GM12878 (cell line): ENCODE measurements at regions not wholly inside any gene's neighbourhood (a gene's known extent, or its start where the extent isn't known, plus 50 kb on each side); places are given as distances from the start of the nearest gene placed in this dataset.

Experiments used
- ATAC-seq: fragments of 200-7000 bp; cut with Tn5 transposase; 3 replicates; pipeline ENCODE4 v1.9.1; 2020; ENCODE audit warnings: mild to moderate bottlenecking, moderate library complexity
- BruUV-seq: library from RNA; stranded (reverse); fragments of 400-500 nt; replicated peaks from 2 replicates; lab custom pipeline; 2021; lab: Mats Ljungman, UMichigan
- CTCF ChIA-PET: fragments of 300-600 bp; sonication (Branson Sonifier 250); formaldehyde crosslinking; extraction: SDS; loops from one replicate; lab custom pipeline; 2021; ENCODE audit warnings: inconsistent platforms; lab: Yijun Ruan, JAX
- POLR2A ChIA-PET: fragments of 350-600 bp; formaldehyde crosslinking; extraction: SDS; loops from one replicate; lab custom pipeline; 2021; ENCODE audit warnings: inconsistent platforms; lab: Charles Lee
- RAD21 ChIA-PET: fragments of 300-600 bp; sonication (Branson Sonifier 250); formaldehyde crosslinking; loops from one replicate; lab custom pipeline; 2023; ENCODE audit warnings: antibody characterized with exemption; ENCODE audit not compliant: unreplicated experiment; lab: Charles Lee
- SMC1A ChIA-PET: fragments of 300-600 bp; sonication (Branson Sonifier 250); formaldehyde crosslinking; loops from one replicate; lab custom pipeline; 2023; ENCODE audit not compliant: unreplicated experiment, uncharacterized antibody; lab: Charles Lee
- DNase-seq: peaks from one replicate; pipeline ENCODE4 v3.0.0-alpha.2; 2011; ENCODE audit warnings: low read depth, low spot score
- FAIRE-seq: peaks from 3 replicates; lab custom pipeline; 2011; peaks lifted over from hg19 to GRCh38; lab: Jason Lieb, UNC
- H2AFZ ChIP-seq: 2 replicates; pipeline ENCODE4 v1.6.0; 2011; ENCODE audit warnings: low read depth, low read length, control low read depth; ENCODE audit not compliant: control insufficient read depth
- H3K27ac ChIP-seq: 2 replicates; pipeline ENCODE4 v1.5.1; 2011; ENCODE audit warnings: control low read depth; ENCODE audit not compliant: control insufficient read depth, insufficient read depth
- H3K27me3 ChIP-seq, 2 experiments: replicated peaks in 1 of 2; 2 replicates each; pipeline versions ENCODE4 v1.6.0 to v1.6.1; 2011; ENCODE audit warnings: low read length in 1 of 2; ENCODE audit not compliant: control insufficient read depth in 2 of 2, insufficient read depth in 2 of 2
- H3K36me3 ChIP-seq, 2 experiments: 2 replicates each; pipeline ENCODE4 v1.5.1; 2011; ENCODE audit warnings: low read length in 1 of 2; ENCODE audit not compliant: control insufficient read depth in 2 of 2, insufficient read depth in 2 of 2
- H3K4me1 ChIP-seq: 2 replicates; pipeline ENCODE4 v1.6.1; 2011; ENCODE audit warnings: mild to moderate bottlenecking, low read length, moderate library complexity, mixed read lengths; ENCODE audit not compliant: control insufficient read depth, insufficient read depth
- H3K4me2 ChIP-seq: 2 replicates; pipeline ENCODE4 v1.6.0; 2011; ENCODE audit warnings: control low read depth; ENCODE audit not compliant: control insufficient read depth, insufficient read depth
- H3K4me3 ChIP-seq: fragments of 200-600 bp; sonication (generic); 2 replicates; pipeline ENCODE4 v1.5.1; 2016
- H3K79me2 ChIP-seq: 2 replicates; pipeline ENCODE4 v1.6.0; 2011; ENCODE audit warnings: low read length; ENCODE audit not compliant: control insufficient read depth, insufficient read depth
- H3K9ac ChIP-seq: 2 replicates; pipeline ENCODE4 v1.8.0; 2011; ENCODE audit warnings: low read length, control low read depth, mixed read lengths; ENCODE audit not compliant: control insufficient read depth, insufficient read depth
- H3K9me3 ChIP-seq: replicated peaks from 3 replicates; pipeline ENCODE4 v1.5.1; 2011; ENCODE audit warnings: mild to moderate bottlenecking, low read length; ENCODE audit not compliant: control insufficient read depth, insufficient read depth
- H4K20me1 ChIP-seq: 2 replicates; pipeline ENCODE4 v1.6.0; 2011; ENCODE audit not compliant: control insufficient read depth, insufficient read depth
- ASH2L ChIP-seq: fragments of 300-600, 200-600 bp; sonication (generic); IDR thresholded peaks from 2 replicates; pipeline ENCODE4 v1.6.1; 2017; ENCODE audit warnings: low read depth, mild to moderate bottlenecking, borderline replicate concordance
- KDM1A ChIP-seq: fragments of 200-600 bp; sonication (generic); IDR thresholded peaks from 2 replicates; pipeline ENCODE4 v1.6.1; 2016; ENCODE audit warnings: borderline replicate concordance
- RAD21 ChIP-seq: IDR thresholded peaks from 2 replicates; pipeline ENCODE4 v1.6.1; 2011; ENCODE audit warnings: mild to moderate bottlenecking, low read depth, low read length, moderate library complexity; ENCODE audit not compliant: insufficient read depth
- RFX5 ChIP-seq: IDR thresholded peaks from 2 replicates; pipeline ENCODE4 v1.6.1; 2011; ENCODE audit warnings: low read depth, low read length, improper control_type of control experiment
- SRF ChIP-seq, 2 experiments: IDR thresholded peaks; 2 replicates each; pipeline ENCODE4 v1.6.1; 2011; ENCODE audit warnings: low read depth in 2 of 2, low read length in 2 of 2, mild to moderate bottlenecking in 1 of 2, moderate library complexity in 1 of 2
- WRNIP1 ChIP-seq: IDR thresholded peaks from 2 replicates; pipeline ENCODE4 v1.6.1; 2011; ENCODE audit warnings: low read depth, low read length, improper control_type of control experiment, borderline replicate concordance
- WGBS: methylation state at CpG from one replicate; pipeline ENCODE4 v1.1.6; 2016; ENCODE audit warnings: low lambda C conversion rate; ENCODE audit not compliant: insufficient replicate concordance, insufficient coverage; ENCODE audit errors: missing lambda C conversion rate; 5-methylcytosine and 5-hydroxymethylcytosine counted together
- in situ Hi-C: fragments of 300-500 bp; cut with MboI; formaldehyde crosslinking; loops from 9 replicates; pipeline ENCODE4 v1.14.3; 2018; ENCODE audit warnings: mixed read lengths
- intact Hi-C: fragments of 100-400 bp; cut with micrococcal nuclease; formaldehyde crosslinking; loops from one replicate; pipeline ENCODE4 v1.14.2; 2022; ENCODE audit not compliant: unreplicated experiment

DNA sequence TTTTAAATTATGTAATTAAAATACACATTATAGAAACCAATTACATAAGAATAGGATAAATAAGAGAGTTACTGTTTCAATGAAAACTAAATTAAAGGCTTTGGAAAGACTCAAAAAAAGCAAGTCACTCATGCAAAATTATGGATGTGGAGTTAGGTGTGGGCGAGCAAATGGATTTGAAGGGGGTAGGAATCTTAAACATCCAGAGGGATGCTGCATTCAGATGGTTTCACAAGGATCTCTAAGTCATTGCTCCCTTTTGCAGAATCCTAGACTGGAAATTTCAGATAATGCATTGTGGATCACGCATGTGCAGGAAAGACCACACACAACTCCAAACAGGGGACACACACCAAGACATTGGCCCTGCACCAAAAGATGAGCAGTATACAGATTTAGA, 57.5 kb downstream of the DRD1 start:
- H3K9me3 ChIP-seq = no peaks in the 10 kb centered on the region
- no peaks in the 10 kb centered on the region for H3K79me2 ChIP-seq
- RAD21 ChIA-PET = no interaction called here
- POLR2A ChIA-PET = no interaction called here
- no peak overlapping the region for H3K27ac ChIP-seq
- intact Hi-C loops (no loop called here), in situ Hi-C loops (no loop called here)
- FAIRE-seq (no peak), DNase-seq (no peak), ATAC-seq (no peak)
- no peaks in the 10 kb centered on the region for H3K36me3 ChIP-seq
- H3K4me2 ChIP-seq = no peak overlapping the region
- BruUV-seq = no TSS peak
- SMC1A ChIA-PET = no interaction called here
- no peak overlapping the region for H3K9ac ChIP-seq
- no peak for TF ChIP-seq SRF (IDR thresholded peaks at IDR 0.05; ENCODE audit: low read depth in 2 of 2, low read length in 2 of 2)
- no peak for TF ChIP-seq WRNIP1
- TF ChIP-seq KDM1A = no peak
- no peak for TF ChIP-seq RFX5
- no peak for TF ChIP-seq RAD21
- H3K27me3 ChIP-seq = no peaks in the 10 kb centered on the region
- H2AFZ ChIP-seq = no peak overlapping the region
- H3K4me3 ChIP-seq = no peak overlapping the region
- H3K4me1 ChIP-seq = no peaks in the 10 kb centered on the region
- 25% methylated on average over 2 of the region's 2 CpGs for WGBS
- no peaks in the 10 kb centered on the region for H4K20me1 ChIP-seq
- CTCF ChIA-PET = no interaction called here

DNA sequence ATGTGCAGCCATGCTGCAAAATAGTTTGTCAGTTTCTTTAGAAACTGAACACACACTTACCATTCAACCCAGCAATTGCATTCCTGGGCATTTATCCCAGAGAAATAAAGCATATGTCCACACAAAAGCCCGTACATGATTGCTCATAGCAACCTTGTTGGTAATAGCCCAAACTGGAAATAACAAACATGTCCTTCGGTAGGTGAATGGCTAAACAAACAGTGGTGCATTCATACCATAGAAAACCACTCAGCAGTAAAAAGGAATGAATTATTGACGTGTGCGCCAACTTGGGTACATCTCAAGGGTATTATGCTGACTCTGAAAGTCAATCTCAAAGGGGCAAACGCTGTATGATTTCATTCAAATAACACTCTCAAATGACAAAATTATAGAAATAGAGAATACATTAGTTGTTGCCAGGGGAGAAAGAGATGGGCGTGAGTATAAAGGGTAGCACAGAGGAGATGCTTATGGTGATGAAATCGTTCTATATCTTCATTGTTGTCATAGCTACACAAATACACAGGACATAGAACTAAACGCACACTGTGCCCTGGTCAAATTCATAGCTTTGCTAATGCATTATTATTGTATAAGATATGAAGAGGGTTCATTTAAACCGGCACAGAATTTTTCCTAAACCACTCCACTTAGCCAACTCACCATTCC, 58.2 kb downstream of the DRD1 start:
- H3K27ac ChIP-seq = no peak overlapping the region
- BruUV-seq = no TSS peak
- no peaks in the 10 kb centered on the region for H3K27me3 ChIP-seq
- H3K79me2 ChIP-seq = no peaks in the 10 kb centered on the region
- no peak overlapping the region for H3K4me3 ChIP-seq
- WGBS = 24% methylated on average over 9 of the region's 9 CpGs
- intact Hi-C loops (no loop called here), in situ Hi-C loops (no loop called here)
- H2AFZ ChIP-seq = no peak overlapping the region
- H3K4me2 ChIP-seq = no peak overlapping the region
- no peaks in the 10 kb centered on the region for H4K20me1 ChIP-seq
- POLR2A ChIA-PET = no interaction called here
- no peak overlapping the region for H3K9ac ChIP-seq
- SMC1A ChIA-PET = no interaction called here
- H3K36me3 ChIP-seq = no peaks in the 10 kb centered on the region
- CTCF ChIA-PET = no interaction called here
- H3K9me3 ChIP-seq = no peaks in the 10 kb centered on the region
- H3K4me1 ChIP-seq = no peaks in the 10 kb centered on the region
- ATAC-seq = no peak
- no peak for FAIRE-seq
- no peak for TF ChIP-seq ASH2L
- TF ChIP-seq, all 136 proteins: peak for 0
- RAD21 ChIA-PET = no interaction called here
- no peak for DNase-seq
